Endothelial cell of umbilical vein (primary cell): ENCODE measurements at regions not wholly inside any gene's neighbourhood (a gene's known extent, or its start where the extent isn't known, plus 50 kb on each side); places are given as distances from the start of the nearest gene placed in this dataset.

ENCODE experiments used
- BruUV-seq: library from RNA; stranded (reverse); fragments of 400-500 nt; replicated peaks from 2 replicates; lab custom pipeline; 2021; lab: Mats Ljungman, UMichigan
- CTCF ChIA-PET: fragments of 300-600, 350-600 bp; sonication (Branson Sonifier 250); formaldehyde crosslinking; loops from one replicate; lab custom pipeline; 2021; ENCODE audit warnings: antibody characterized with exemption, inconsistent platforms; lab: Charles Lee
- POLR2A ChIA-PET: fragments of 300-600, 350-600 bp; sonication (Branson Sonifier 250); formaldehyde crosslinking; loops from one replicate; lab custom pipeline; 2021; ENCODE audit warnings: antibody characterized with exemption, inconsistent platforms; lab: Charles Lee
- DNase-seq: peaks from one replicate; pipeline ENCODE4 v3.0.0-alpha.2; 2011; ENCODE audit warnings: low read depth, low spot score
- FAIRE-seq: peaks from 2 replicates; lab custom pipeline; 2011; peaks lifted over from hg19 to GRCh38; lab: Jason Lieb, UNC
- H2AFZ ChIP-seq: 2 replicates; pipeline ENCODE4 v1.6.0; 2012; ENCODE audit warnings: low read depth, low read length, control low read depth, inconsistent platforms
- H3K27ac ChIP-seq: 2 replicates; pipeline ENCODE4 v1.5.1; 2011; ENCODE audit warnings: low read depth, mild to moderate bottlenecking, control low read depth, low read length, moderate library complexity; ENCODE audit not compliant: insufficient read depth
- H3K27me3 ChIP-seq, 2 experiments: 2 replicates each; pipeline versions ENCODE4 v1.6.0 to v1.6.1; 2011; ENCODE audit warnings: low read length in 2 of 2, mixed read lengths in 1 of 2; ENCODE audit not compliant: control insufficient read depth in 2 of 2, insufficient read depth in 2 of 2
- H3K36me3 ChIP-seq, 2 experiments: 2 replicates in 1 of 2; 3 replicates in 1 of 2; pipeline ENCODE4 v1.5.1; 2011; ENCODE audit warnings: low read length in 2 of 2, mild to moderate bottlenecking in 1 of 2, moderate library complexity in 1 of 2; ENCODE audit not compliant: control insufficient read depth in 2 of 2, insufficient read depth in 2 of 2; ENCODE audit errors: extremely low read depth in 1 of 2
- H3K4me1 ChIP-seq: 3 replicates; pipeline ENCODE4 v1.5.1; 2011; ENCODE audit warnings: mild to moderate bottlenecking, low read length; ENCODE audit not compliant: control insufficient read depth, insufficient read depth; ENCODE audit errors: extremely low read depth
- H3K4me2 ChIP-seq: 2 replicates; pipeline ENCODE4 v1.6.1; 2011; ENCODE audit warnings: low read length, control low read depth, mixed read lengths; ENCODE audit not compliant: insufficient read depth
- H3K4me3 ChIP-seq, 3 experiments: fragments of 200-600 bp in 1 of 3; sonication (generic), shearing (Covaris generic) in 1 of 3; replicated peaks in 1 of 3; 2 replicates each; pipeline ENCODE4 v1.5.1; 2011 to 2016; ENCODE audit warnings: control low read depth in 3 of 3, low read length in 3 of 3, mild to moderate bottlenecking in 2 of 3, inconsistent platforms in 1 of 3, low read depth in 1 of 3, moderate library complexity in 1 of 3; ENCODE audit not compliant: insufficient read depth in 1 of 3
- H3K79me2 ChIP-seq: 2 replicates; pipeline ENCODE4 v1.6.0; 2012; ENCODE audit warnings: low read length, inconsistent platforms; ENCODE audit not compliant: control insufficient read depth, insufficient read depth
- H3K9ac ChIP-seq: replicated peaks from 2 replicates; pipeline ENCODE3; 2011; ENCODE audit warnings: low read length, control low read depth; ENCODE audit not compliant: insufficient read depth; ENCODE audit errors: extremely low read depth
- H3K9me1 ChIP-seq: replicated peaks from 3 replicates; pipeline ENCODE4 v1.6.0; 2011; ENCODE audit warnings: mild to moderate bottlenecking, low read length; ENCODE audit not compliant: control insufficient read depth, insufficient read depth; ENCODE audit errors: extremely low read depth
- H3K9me3 ChIP-seq: replicated peaks from 2 replicates; pipeline ENCODE4 v1.5.1; 2012; ENCODE audit warnings: low read length, inconsistent platforms; ENCODE audit not compliant: control insufficient read depth, insufficient read depth
- H4K20me1 ChIP-seq: replicated peaks from 2 replicates; pipeline ENCODE3; 2011; ENCODE audit warnings: mild to moderate bottlenecking, low read length; ENCODE audit not compliant: control insufficient read depth, insufficient read depth; ENCODE audit errors: extremely low read depth
- CTCF ChIP-seq, 2 donors: IDR thresholded peaks; 1 replicate in 1 of 2; 2 replicates in 1 of 2; pipeline ENCODE4 v1.5.1; 2011; ENCODE audit warnings: low read length in 2 of 2, mild to moderate bottlenecking in 2 of 2, moderate library complexity in 2 of 2, control low read depth in 1 of 2, inconsistent platforms in 1 of 2, low read depth in 1 of 2; ENCODE audit not compliant: insufficient read depth in 1 of 2; ENCODE audit errors: extremely low read depth in 1 of 2
- GATA2 ChIP-seq: IDR thresholded peaks from 2 replicates; pipeline ENCODE4 v1.7.0; 2011; ENCODE audit warnings: low read depth, mild to moderate bottlenecking, moderate library complexity, mixed read lengths, low read length; ENCODE audit not compliant: insufficient read length, insufficient read depth
- JUN ChIP-seq: IDR thresholded peaks from 2 replicates; pipeline ENCODE4 v1.6.1; 2011; ENCODE audit warnings: borderline replicate concordance, low read depth; ENCODE audit not compliant: insufficient read length, insufficient read depth
- MYC ChIP-seq: IDR thresholded peaks from one replicate; pipeline ENCODE4 v1.6.1; 2011; ENCODE audit warnings: mild to moderate bottlenecking, low read depth, low read length
- POLR2AphosphoS5 ChIP-seq: IDR thresholded peaks from 2 replicates; pipeline ENCODE4 v1.6.1; 2012; ENCODE audit warnings: low read depth, mild to moderate bottlenecking, control low read depth, low read length, moderate library complexity; ENCODE audit not compliant: insufficient read depth
- dilution Hi-C: fragments of 300-500 bp; cut with MboI; formaldehyde crosslinking; loops from one replicate; pipeline ENCODE4 v1.15.0; 2019; ENCODE audit warnings: low sequenced_read_pairs; ENCODE audit not compliant: extremely low pct_ligation_motif_present
- intact Hi-C: fragments of 100-400 bp; cut with micrococcal nuclease; formaldehyde crosslinking; loops from one replicate; pipeline ENCODE4 v1.10.0; 2022
- TF ChIP-seq, protein P1 (sequence below): IDR thresholded peaks from 2 replicates; pipeline ENCODE4 v1.6.1; 2011; ENCODE audit not compliant: insufficient read depth, insufficient read length

- no peak overlapping the region for H3K27ac ChIP-seq
- FAIRE-seq (no peak), DNase-seq (no peak)
- no peak overlapping the region for H3K4me3 ChIP-seq
- no peak overlapping the region for H2AFZ ChIP-seq
- H3K36me3 ChIP-seq: no peaks in the 10 kb centered on the region
- no peaks in the 10 kb centered on the region for H4K20me1 ChIP-seq
- dilution Hi-C loops: no loop called here
- H3K79me2 ChIP-seq: no peaks in the 10 kb centered on the region
- ChIA-PET POLR2A (no interaction called here), CTCF (no interaction called here)
- TF ChIP-seq POLR2AphosphoS5: no peak
- intact Hi-C loops: no loop called here
- no peaks in the 10 kb centered on the region for H3K4me1 ChIP-seq
- no peak overlapping the region for H3K9ac ChIP-seq
- no peaks in the 10 kb centered on the region for H3K9me3 ChIP-seq
- no TSS peak for BruUV-seq
- H3K27me3 ChIP-seq: no peaks in the 10 kb centered on the region
- no peak overlapping the region for H3K4me2 ChIP-seq
- no peaks in the 10 kb centered on the region for H3K9me1 ChIP-seq
Measured at GRCh38 chr2:217309056-217309455, 449.2 kb upstream of the TNP1 start.

- H4K20me1 ChIP-seq: no peaks in the 10 kb centered on the region
- H2AFZ ChIP-seq: no peak overlapping the region
- CTCF ChIA-PET: no interaction called here
- no peak for DNase-seq
- H3K79me2 ChIP-seq: no peaks in the 10 kb centered on the region
- H3K4me3 ChIP-seq: no peak overlapping the region
- H3K4me2 ChIP-seq: no peak overlapping the region
- H3K36me3 ChIP-seq: no peaks in the 10 kb centered on the region
- H3K4me1 ChIP-seq: no peaks in the 10 kb centered on the region
- no peaks in the 10 kb centered on the region for H3K9me3 ChIP-seq
- dilution Hi-C loops: no loop called here
- BruUV-seq: no TSS peak
- intact Hi-C loops: no loop called here
- H3K9ac ChIP-seq: no peak overlapping the region
- no peaks in the 10 kb centered on the region for H3K9me1 ChIP-seq
- no peak overlapping the region for H3K27ac ChIP-seq
- TF ChIP-seq CTCF (IDR thresholded peaks at IDR 0.05; ENCODE audit: extremely low read depth in 1 of 2, insufficient read depth in 1 of 2, low read depth in 1 of 2, low read length in 2 of 2): no peak
- TF ChIP-seq JUN: no peak
- TF ChIP-seq, protein P1, sequence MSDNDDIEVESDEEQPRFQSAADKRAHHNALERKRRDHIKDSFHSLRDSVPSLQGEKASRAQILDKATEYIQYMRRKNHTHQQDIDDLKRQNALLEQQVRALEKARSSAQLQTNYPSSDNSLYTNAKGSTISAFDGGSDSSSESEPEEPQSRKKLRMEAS: no peak
- TF ChIP-seq GATA2: no peak
- TF ChIP-seq MYC: no peak
- POLR2A ChIA-PET: no interaction called here
- H3K27me3 ChIP-seq: no peaks in the 10 kb centered on the region
- FAIRE-seq: no peak
Measured at GRCh38 chr2:217307023-217307422, 447.2 kb upstream of the TNP1 start.
